Mucosa of gallbladder (tissue), 1 donor: ENCODE measurements at regions not wholly inside any gene's neighbourhood (a gene's known extent, or its start where the extent isn't known, plus 50 kb on each side); places are given as distances from the start of the nearest gene placed in this dataset.

ENCODE experiments used
- DNase-seq: peaks from one replicate; pipeline ENCODE4 v3.0.0-alpha.2; 2020; ENCODE audit warnings: low spot score
- donor health status: DM: no; HTN: no; CAD: no.

DNA sequence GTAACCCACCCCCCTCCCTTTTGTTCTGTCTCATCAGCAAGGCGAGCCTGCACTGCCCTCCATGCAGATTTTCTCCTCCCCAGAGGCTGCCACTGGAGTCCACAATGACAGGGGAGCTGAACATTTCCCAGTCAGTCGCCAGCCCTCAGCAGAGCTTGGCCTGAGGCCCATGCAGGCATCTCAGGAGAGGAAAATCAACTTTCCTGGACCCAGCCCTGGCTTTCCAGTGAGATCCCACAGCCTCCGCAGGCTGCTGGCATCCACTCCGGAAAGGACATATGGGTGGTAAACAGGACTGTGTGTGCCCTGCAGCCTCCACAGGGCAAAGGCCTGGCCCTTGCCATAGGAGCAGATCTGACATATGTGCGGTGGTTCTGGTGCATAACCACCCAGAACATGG, 253.8 kb downstream of the TNS1 start:
- no peak for DNase-seq

DNA sequence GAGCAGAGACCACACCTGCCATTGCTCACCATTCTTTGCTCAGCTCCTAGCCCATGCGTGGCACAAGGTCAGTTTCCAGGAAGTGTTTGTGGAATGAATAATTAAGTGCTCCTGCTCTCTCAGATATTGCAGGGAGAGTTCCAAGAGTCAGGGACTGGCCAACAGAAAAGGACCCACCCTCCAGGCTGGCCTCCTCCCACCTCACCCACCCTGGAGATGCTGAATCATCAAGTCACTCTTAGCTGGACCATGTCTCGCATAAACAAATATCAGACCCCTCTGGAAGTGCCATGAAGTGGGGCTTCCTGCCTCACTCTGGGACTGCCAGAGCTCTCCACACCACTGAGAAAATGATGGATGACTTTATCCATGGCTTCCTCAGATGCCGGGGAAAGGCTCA, 256.0 kb downstream of the TNS1 start:
- no peak for DNase-seq

DNA sequence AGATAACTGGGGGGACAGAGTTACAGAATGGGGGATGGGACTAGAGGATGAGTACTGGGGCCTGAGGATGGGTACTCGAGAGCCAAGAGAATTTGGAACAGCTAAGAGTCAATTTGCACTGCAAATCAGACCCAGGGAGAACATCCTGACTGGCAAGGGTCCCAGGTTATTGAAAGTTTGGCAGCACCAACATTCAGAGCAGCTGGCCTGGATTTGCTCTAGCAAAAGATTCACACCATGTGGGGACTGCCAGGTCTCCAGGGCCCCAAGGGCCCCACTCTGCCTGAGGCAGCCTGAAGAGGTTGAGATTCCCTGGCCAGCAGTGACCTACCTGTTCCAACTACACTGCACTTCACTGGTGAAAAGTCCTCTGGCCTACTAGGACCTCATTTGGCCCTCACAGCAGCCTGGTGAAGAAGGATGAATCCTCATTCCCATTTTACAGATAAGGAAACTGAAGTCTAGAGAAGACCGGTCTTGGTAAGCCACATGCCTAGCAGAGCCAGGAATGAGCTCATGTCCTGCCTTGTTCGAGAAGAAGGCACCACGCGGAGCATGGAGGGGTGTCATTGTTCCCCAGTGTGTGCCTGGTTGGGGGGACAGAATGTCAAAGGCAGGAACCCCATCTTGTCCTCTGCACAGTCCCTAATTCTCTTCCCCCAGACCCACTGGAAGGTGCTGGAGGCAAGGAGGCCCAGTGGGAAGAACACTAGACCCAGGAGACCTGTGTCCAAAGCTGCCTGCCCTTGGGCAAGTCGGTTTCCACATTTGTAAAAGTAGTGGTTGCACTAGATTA, 258.6 kb downstream of the TNS1 start:
- peak; percentile 9 for DNase-seq

DNA sequence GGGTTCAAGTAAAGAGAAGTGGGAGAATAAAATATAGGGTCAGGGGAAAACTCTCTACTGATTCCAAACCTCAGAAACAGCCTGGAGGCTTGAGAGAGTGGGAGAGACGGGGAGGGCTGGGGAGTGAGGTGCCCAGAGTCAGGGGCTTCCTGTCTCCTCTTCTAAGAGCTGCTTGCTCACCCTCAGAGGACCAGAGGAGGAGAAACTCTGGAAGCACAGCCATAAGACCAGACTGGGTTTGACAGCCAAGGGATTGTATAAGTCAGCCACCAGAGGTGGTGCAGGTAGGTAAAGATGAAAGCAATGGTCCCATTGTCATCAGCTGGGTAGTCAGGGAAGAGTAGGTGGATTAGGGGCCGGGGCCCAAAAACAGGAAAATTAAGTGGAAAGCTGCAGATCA, 259.4 kb downstream of the TNS1 start:
- no peak for DNase-seq

DNA sequence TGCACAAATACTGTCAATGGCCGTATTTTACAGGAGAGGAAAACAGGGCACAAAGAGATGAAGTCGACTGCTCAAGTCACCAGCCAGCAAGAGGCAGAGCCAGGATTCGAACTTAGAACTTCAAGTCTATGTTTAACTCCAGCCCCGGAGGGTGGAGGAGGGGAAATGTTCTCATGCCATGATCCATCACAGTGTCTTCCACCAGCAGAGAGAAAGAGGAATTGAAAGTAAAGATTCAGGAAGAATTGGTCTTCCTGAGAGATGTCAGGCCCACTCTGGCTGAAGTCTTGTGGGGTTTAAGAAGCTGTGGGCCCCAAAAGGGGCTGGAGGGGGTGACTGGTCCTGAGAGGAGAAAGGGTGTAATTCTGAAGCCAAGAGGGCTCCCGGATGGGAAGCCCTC, 260.0 kb downstream of the TNS1 start:
- no peak for DNase-seq

DNA sequence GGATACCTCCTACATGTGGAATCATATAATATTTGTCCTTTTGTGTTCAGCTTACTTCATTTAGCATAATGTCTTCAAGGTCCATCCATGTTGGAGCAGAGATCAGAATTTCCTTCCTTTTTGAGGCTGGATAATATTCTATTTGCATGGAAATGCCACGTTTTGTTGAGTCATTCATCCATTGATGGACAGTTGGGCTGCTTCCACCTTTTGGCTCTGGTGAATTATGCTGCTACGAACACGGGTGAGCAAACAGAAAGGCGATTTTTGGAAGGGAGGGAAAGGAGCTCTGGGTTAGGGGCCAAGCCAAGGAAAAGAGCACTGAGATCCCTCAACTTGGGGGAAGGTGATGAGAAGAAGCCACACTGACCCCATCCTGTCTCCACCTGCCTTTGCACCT, 260.5 kb downstream of the TNS1 start:
- no peak for DNase-seq

DNA sequence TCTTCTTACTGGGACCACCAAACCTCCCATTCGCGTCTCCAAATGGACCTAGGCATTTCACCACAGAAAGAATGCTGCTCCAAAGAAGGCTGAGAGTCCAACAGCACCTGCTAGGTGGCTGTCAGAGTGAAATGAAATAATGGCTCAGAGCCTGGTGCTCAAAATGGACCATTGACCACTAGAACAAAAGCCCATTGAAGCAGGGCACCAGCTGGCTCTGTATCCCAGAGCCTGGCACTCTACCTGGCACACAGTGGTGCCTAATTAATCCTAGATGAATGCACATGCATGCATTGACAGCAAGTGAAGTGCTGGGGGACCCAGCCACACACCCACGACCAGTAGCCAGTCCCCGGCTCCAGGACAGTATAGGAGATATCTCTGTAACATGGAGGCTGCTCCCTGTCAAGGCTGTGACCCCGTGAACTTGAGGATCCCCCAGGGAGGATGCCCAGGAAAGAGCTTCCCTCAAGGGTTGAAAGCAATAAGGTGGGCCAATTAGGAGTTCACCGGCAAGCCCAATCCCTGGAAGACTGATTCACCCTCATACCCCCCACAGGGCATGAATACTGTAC, 261.3 kb downstream of the TNS1 start:
- no peak for DNase-seq

DNA sequence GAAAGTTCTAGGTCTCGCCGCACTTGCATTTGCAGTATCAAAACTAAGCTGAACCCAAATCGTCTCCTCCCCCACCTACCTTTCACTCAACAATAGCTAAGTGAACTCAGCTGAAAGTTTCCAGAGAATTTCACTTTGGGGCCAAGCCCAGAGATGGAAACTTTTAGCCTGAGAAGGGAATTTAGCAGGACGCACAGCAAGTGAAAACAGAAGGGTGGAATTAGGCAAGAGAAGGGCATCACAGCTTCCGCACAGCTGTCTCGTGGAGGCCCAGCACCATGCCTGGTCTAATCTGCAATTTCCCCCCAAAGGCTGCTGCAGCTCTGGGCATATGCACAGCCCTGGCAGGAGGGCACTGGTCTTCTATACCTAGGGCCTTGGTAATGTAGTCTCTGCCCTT, 262.0 kb downstream of the TNS1 start:
- DNase-seq: no peak

DNA sequence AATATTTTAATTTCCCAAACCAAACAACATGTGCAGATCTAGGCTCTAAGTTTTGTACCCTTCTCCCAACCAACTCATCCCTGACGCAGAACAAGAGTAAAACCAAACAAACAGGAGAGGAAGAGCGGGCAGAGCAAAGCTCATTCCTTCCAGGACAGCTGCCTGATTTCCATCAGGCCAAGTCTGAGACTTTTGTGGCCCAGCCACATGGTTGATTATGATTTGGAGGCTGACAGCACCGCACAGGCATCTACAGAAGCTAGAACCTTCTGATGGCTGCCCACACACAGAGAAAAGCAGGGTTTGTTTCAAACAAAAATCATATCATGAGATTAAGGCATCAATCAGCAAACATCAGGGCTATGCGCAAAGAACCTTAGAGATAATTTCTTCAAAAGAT, 262.6 kb downstream of the TNS1 start:
- DNase-seq: no peak

DNA sequence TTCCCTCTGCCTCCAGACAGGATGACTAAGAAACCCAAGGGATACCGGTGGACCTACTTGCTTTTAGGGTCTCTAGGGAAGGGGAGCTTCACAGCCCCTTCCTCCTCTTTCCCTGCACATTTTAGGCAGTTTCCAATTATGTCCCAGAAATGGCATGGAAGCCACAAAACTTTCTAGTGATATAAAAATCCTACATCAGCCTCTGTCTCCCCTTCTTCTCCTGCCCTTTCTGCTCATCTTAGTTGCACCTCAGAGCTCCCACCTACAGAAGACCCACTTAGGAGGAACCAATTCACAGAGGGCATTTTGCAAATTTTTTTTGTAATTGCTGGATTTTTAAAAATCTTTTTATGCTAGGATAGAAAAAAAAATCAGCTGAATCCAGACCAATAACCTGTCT, 263.1 kb downstream of the TNS1 start:
- DNase-seq: no peak

DNA sequence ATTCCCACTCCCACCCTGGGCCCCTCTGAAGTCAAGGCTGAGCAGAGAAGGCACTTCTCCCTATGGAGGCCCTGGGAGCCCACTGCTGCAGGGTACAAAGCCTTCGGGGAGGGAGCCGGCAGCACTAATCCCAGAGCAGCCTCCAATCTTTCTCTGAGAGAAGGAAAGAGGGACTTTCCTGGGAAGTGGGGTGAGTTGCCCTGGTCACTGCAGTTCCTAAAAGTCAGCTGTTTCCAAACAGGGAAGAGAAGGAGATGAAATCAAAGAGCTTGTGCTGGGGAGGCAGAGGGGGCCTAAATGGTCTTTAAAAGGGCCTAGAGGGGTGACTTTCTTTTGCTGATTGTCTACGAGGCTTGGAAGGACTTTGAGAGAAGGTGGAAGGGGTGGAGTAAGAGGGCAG, 264.7 kb downstream of the TNS1 start:
- DNase-seq: no peak

DNA sequence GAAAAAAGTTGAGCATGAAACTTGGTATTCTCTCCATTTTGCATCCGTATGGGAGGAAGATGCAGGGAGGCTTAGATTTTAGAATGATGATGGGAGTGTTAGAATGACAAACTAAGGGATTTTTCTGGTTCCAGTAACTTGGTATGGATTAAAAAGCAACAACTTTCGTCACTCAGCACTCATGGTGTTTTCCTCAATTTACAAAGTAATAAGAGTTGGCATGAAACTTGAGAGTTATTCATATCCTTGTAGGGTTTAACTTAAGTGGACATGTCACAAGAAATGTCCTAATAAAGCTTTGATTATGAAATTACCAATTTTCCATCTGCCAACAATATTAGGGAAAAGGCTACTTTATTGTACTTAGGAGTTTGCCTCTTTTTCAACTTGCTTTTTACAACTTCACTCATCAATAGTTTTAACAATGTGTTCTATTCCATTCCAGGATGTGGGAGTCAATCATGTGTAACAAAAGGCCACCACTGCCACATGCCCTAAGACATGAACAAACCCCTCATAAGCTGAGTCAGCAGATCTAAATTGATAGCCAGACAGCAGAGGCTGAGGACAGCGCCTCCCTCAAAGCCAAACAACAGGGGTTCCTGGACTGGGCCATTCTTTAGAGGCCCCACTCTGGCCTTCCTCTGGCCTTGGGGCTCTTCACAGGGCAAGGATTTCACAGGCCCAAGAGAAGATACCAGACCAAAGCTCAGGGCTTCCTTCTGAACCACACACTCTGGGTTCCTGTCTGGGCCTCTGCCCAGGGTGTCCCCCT, 265.8 kb downstream of the TNS1 start:
- DNase-seq: no peak

DNA sequence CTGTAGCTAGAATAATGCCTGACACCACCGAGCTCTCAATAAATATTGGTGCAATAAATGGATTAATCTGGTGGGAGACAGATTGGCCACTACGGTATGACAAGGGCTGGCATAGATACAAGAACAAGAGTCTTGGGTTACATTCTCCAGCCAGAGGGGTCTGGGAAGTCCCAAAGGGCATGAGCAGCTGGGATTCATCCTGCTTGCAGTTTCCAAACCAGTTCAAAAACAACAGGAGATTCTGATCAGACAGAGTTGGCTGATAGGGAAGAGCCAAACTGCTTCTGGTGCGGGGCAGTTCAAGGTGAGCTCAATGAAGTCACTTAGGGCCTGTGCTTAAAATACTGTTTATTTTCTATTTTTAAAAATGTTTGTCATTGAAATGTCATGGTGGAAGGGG, 266.9 kb downstream of the TNS1 start:
- no peak for DNase-seq

DNA sequence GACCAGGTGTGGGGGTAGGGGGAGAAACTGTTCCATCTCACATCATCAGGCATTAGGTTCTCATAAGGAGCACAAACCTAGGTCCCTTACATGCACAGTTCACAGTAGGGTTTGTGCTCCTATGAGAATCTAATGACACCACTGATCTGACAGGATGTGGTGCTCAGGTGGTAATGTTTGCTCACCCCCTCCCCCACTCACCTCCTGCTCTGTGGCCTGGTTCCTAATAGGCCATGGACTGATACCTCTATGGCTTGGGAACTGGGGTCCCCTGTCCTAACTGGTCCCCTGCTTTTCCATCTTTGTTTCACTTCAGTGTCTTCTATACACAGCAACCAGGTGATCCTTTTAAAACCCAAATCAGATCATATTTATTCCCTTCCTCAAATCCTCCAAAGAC, 267.8 kb downstream of the TNS1 start:
- no peak for DNase-seq

DNA sequence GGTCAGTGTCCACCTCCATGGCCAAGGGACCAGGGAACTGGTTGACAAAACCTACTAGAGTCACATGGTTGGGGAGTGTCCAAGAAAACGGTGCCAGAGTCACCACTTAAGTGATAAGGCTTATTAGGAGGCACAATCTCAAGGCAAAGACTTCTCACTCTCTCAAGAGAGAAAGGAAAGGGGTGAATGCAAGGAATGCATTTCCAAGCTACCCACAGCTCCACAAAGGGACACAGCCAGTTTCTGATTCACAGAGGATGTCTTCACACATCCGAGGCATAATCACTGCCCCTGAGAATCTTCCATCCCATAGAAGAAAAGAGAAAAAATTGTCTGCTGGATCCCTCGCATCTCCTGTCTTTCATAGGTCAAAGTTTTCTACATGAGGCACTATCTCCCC, 269.3 kb downstream of the TNS1 start:
- DNase-seq: no peak

DNA sequence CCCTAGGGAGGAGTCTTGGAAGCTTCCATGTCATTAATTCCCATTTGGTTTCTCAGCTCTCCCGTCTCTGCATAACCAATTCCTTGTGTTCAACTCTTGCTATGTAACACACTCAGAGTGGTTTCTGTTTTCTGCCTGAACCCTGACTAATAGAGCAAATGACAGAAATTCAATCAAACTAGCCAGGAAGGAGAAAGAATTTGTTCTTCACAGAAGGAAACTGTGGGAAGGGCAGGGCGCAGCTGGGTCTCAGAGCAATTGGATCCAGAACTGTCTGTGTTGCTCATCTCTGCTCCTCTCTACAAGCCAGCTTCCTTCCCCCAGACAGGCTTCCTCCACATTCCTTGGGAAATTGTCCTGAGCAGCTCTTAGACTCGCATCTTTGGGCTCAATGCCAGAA, 269.8 kb downstream of the TNS1 start:
- no peak for DNase-seq

DNA sequence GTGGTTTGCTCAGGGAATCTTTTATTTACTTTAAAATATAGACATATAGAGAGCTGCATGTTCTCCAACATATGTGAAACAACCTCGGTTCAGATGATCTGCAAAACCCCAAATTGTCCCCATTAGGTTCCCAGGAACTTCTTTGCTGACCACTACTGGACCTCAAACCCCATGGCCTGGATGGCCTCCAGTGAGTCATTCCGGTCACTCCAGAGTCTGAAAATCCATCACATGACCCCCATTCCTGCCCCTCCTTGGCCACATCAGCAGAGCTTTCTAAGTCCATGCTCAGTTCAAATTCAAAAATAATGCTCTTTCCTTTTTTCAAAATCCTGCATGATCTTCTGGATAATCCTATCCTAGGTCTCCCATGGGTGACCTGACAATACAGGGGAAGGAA, 271.0 kb downstream of the TNS1 start:
- no peak for DNase-seq

DNA sequence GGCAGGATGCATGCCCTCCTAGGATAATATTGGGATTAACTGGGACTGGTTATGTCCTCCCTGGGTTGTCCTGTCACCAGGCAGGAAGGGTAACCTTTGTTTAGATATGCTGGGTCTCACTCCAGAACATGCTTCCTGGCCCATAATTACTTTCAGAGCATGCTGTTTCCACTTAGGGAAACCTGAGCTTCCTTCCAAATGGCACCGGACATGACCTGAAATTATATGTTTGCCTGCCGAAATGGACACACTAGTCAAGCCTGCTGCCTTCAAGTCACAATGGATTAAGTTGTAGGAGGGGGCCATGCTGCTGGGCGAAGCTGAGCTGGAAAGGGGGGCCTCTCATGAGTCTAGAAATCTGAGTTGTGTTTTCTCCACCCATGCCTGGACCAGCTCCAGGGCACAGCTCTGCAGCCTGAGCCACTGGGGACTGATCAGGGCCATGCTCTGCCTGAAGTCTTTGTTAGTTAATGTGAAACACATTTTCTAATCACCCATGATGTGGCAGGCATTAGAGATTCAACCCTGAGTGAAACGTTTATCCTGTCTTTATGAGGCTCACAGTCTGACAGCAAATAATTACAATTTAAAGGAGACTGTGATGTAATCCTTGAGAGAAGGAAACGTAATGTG, 273.3 kb downstream of the TNS1 start:
- no peak for DNase-seq

DNA sequence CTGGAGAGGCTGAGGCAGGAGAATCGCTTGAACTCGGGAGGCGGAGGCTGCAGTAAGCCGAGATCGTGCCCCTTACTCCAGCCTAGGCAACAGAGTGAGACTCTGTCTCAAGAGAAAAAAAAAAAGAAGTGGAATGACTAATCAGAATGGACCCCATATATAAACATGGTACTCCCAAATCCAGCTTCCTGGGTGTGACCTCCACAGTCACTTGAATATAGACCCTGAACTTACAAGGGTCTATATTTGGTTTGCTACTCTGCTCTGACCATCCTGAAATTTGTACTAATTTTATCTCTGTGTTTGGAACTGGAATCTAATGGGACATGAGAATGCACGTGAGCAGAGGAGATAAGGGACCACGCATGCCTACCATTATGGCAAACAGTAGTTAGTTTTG, 275.0 kb downstream of the TNS1 start:
- DNase-seq: no peak

DNA sequence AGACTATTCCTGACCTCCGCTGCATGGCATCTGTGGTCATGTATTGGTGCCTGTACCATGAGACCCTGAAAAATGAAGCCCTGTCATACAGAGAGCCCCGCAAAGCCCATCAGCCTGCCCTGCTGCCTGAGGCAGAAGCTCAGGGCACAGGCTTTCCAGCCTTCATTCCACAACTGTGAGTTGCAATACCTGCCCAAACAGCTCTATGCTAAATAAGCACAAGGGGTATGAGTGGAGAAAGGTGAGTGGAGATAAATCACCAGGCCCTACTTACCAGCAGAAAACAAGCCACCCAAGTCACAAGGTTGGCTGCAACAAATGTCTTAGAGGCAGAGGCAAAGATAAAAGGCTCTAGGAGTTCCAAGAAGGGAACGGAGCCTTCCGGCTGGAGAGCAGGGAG, 277.4 kb downstream of the TNS1 start:
- DNase-seq: no peak

DNA sequence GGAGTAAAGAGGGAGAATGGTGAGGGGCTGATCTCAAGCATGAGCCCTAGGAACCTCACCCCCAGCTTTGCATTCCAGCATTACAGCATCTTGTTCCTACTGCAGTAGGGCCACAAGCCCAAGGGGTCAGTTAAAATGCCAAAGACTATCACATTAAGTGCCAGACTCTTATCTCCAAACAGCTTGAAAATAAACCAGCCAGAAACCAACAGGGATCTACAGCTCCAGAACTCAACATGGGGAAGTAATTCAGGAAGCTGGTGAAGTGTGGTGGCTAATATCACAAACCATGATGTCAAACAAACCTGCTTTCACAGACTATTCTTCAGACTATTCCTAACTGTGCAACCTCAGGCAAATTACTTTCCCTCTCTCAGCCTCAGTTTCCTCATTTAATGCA, 278.3 kb downstream of the TNS1 start:
- no peak for DNase-seq

DNA sequence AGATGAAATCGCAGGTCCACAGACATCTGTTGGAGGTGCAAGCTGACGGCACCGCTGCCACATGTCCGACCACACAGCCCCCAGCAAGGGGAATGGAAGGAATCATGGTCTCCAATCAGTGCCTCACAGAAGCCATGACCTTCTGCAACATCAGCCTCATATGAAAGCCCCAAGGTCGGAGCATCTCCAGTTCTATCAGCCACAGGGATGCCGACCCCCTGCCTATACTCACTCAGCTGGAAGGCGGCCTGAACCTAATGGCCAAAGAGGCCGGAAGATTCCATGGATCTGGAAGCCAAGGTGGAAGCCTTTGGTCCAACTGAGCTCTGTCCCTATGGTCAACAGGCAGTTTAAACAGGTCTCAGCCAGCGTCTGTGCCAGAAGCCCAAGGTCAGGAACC, 278.8 kb downstream of the TNS1 start:
- DNase-seq: no peak
